ENCODE measurements at regions not wholly inside any gene's neighbourhood (a gene's known extent, or its start where the extent isn't known, plus 50 kb on each side); places are given as distances from the start of the nearest gene placed in this dataset.

- no peak for DNase-seq
Measured at GRCh38 chr4:124192544-124192943, 520.0 kb downstream of the ANKRD50 start.

GRCh38 chr4:124199185-124199584 lies 513.3 kb downstream of the ANKRD50 start:
- no peak for DNase-seq

- no peak for DNase-seq
Measured at GRCh38 chr4:124199755-124200154, 512.8 kb downstream of the ANKRD50 start.

- DNase-seq: no peak
Measured at GRCh38 chr4:124201636-124202035, 510.9 kb downstream of the ANKRD50 start.

- no peak for DNase-seq
Measured at GRCh38 chr4:124202099-124202498, 510.4 kb downstream of the ANKRD50 start.

- DNase-seq: no peak
Measured at GRCh38 chr4:124203613-124204238, 508.8 kb downstream of the ANKRD50 start.

- DNase-seq: no peak
Measured at GRCh38 chr4:124206779-124207605, 505.5 kb downstream of the ANKRD50 start.

GRCh38 chr4:124209211-124209610 lies 503.3 kb downstream of the ANKRD50 start:
- no peak for DNase-seq

- no peak for DNase-seq
Measured at GRCh38 chr4:124209626-124210025, 502.9 kb downstream of the ANKRD50 start.

- DNase-seq: no peak
Measured at GRCh38 chr4:124210746-124211145, 501.8 kb downstream of the ANKRD50 start.

- DNase-seq: no peak
Measured at GRCh38 chr4:124212815-124213630, 499.5 kb downstream of the ANKRD50 start.

GRCh38 chr4:124219389-124219788 lies 493.1 kb downstream of the ANKRD50 start:
- DNase-seq: no peak

- no peak for DNase-seq
Measured at GRCh38 chr4:124224256-124224655, 488.3 kb downstream of the ANKRD50 start.

GRCh38 chr4:124227981-124228380 lies 484.6 kb downstream of the ANKRD50 start:
- DNase-seq: no peak

GRCh38 chr4:124230268-124230667 lies 482.3 kb downstream of the ANKRD50 start:
- DNase-seq: no peak

- DNase-seq: no peak
Measured at GRCh38 chr4:124234771-124235170, 477.8 kb downstream of the ANKRD50 start.

GRCh38 chr4:124243671-124244366 lies 468.7 kb downstream of the ANKRD50 start:
- DNase-seq: no peak

GRCh38 chr4:124253080-124253479 lies 459.5 kb downstream of the ANKRD50 start:
- DNase-seq: no peak

- peak; percentile 75 to 81 (median 79) for DNase-seq
Measured at GRCh38 chr4:124262211-124263179, 450.0 kb downstream of the ANKRD50 start.

- no peak for DNase-seq
Measured at GRCh38 chr4:124265701-124266100, 446.8 kb downstream of the ANKRD50 start.

- DNase-seq: no peak
Measured at GRCh38 chr4:124266721-124267120, 445.8 kb downstream of the ANKRD50 start.

GRCh38 chr4:124276461-124276860 lies 436.1 kb downstream of the ANKRD50 start:
- DNase-seq: no peak
